IMR-90 (cell line): ENCODE measurements at regions not wholly inside any gene's neighbourhood (a gene's known extent, or its start where the extent isn't known, plus 50 kb on each side); places are given as distances from the start of the nearest gene placed in this dataset.

Source experiments
- BHLHE40 ChIP-seq: fragments of 150-350 bp; IDR thresholded peaks from 2 replicates; pipeline ENCODE4 v1.6.1; 2016; ENCODE audit warnings: mild to moderate bottlenecking, low read depth, low read length
- CTCF ChIP-seq: conservative IDR thresholded peaks from 2 replicates; pipeline ENCODE4 v1.5.1; 2012; ENCODE audit warnings: mild to moderate bottlenecking, low read depth, low read length, improper control_type of control experiment
- FOS ChIP-seq: fragments of 150-350 bp; IDR thresholded peaks from 2 replicates; pipeline ENCODE4 v1.6.1; 2016; ENCODE audit warnings: low read depth, low read length
- MAZ ChIP-seq: IDR thresholded peaks from 2 replicates; pipeline ENCODE4 v1.6.1; 2012; ENCODE audit warnings: low read depth, mild to moderate bottlenecking, low read length, improper control_type of control experiment, moderate library complexity, borderline replicate concordance
- POLR2A ChIP-seq: IDR thresholded peaks from 2 replicates; pipeline ENCODE4 v1.6.1; 2012; ENCODE audit warnings: mild to moderate bottlenecking, low read depth, low read length
- RAD21 ChIP-seq: IDR thresholded peaks from 2 replicates; pipeline ENCODE4 v1.6.1; 2012; ENCODE audit warnings: low read length, improper control_type of control experiment
- RFX5 ChIP-seq: IDR thresholded peaks from 2 replicates; pipeline ENCODE4 v1.8.0; 2012; ENCODE audit warnings: low read depth, mild to moderate bottlenecking, low read length, moderate library complexity
- USF2 ChIP-seq: fragments of 150-350 bp; IDR thresholded peaks from 2 replicates; pipeline ENCODE4 v1.6.1; 2017; ENCODE audit warnings: mild to moderate bottlenecking, antibody characterized with exemption, low read length, low read depth
- TF ChIP-seq, protein P1 (sequence below): fragments of 150-350 bp; IDR thresholded peaks from 2 replicates; pipeline ENCODE4 v1.6.1; 2016; ENCODE audit warnings: low read depth, mild to moderate bottlenecking, low read length, moderate library complexity, borderline replicate concordance

- TF ChIP-seq USF2 (no peak), CTCF (no peak), MAZ (no peak), BHLHE40 (no peak), RAD21 (no peak), RFX5 (no peak), POLR2A (no peak), FOS (no peak)
- TF ChIP-seq, protein P1, sequence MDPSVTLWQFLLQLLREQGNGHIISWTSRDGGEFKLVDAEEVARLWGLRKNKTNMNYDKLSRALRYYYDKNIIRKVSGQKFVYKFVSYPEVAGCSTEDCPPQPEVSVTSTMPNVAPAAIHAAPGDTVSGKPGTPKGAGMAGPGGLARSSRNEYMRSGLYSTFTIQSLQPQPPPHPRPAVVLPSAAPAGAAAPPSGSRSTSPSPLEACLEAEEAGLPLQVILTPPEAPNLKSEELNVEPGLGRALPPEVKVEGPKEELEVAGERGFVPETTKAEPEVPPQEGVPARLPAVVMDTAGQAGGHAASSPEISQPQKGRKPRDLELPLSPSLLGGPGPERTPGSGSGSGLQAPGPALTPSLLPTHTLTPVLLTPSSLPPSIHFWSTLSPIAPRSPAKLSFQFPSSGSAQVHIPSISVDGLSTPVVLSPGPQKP, result no peak
Observed at GRCh38 chr9:1429297-1429696, 379.1 kb downstream of the DMRT2 start.
